Natural killer cell (primary cell): ENCODE measurements at regions not wholly inside any gene's neighbourhood (a gene's known extent, or its start where the extent isn't known, plus 50 kb on each side); places are given as distances from the start of the nearest gene placed in this dataset.

ENCODE experiments used
- ATAC-seq, 3 donors: fragments of 150-1000 bp in 2 of 3; fragments of 200-7000 bp in 1 of 3; cut with Tn5 transposase; 1 replicate in 1 of 3; 2 replicates in 2 of 3; pipeline ENCODE4 v1.10.0; 2021; ENCODE audit warnings: mild to moderate bottlenecking in 2 of 3, moderate library complexity in 2 of 3
- DNase-seq, 2 donors: peaks; one replicate each; pipeline versions ENCODE4 v3.0.0 to v3.0.0-alpha.2; 2013 to 2021; ENCODE audit warnings: mixed read lengths in 1 of 2
- H3K27ac ChIP-seq: one replicate; pipeline ENCODE4 v1.5.1; 2013; ENCODE audit warnings: mild to moderate bottlenecking, low read length
- H3K27me3 ChIP-seq: one replicate; pipeline ENCODE4 v1.6.1; 2013; ENCODE audit warnings: low read length; ENCODE audit not compliant: control insufficient read depth, insufficient read depth
- H3K36me3 ChIP-seq: one replicate; pipeline ENCODE4 v1.6.1; 2013; ENCODE audit warnings: low read length; ENCODE audit not compliant: control insufficient read depth, insufficient read depth
- H3K4me1 ChIP-seq: one replicate; pipeline ENCODE4 v1.6.1; 2013; ENCODE audit warnings: low read length; ENCODE audit not compliant: control insufficient read depth, insufficient read depth
- H3K4me3 ChIP-seq: one replicate; pipeline ENCODE4 v1.5.1; 2013; ENCODE audit warnings: low read length
- H3K9me3 ChIP-seq: one replicate; pipeline ENCODE4 v1.6.1; 2013; ENCODE audit warnings: low read length; ENCODE audit not compliant: control insufficient read depth, insufficient read depth
- H3K27ac Mint-ChIP-seq, 2 donors: one replicate each; pipeline ENCODE4 v1.8.0; 2022; ENCODE audit warnings: mild to moderate bottlenecking in 2 of 2, mixed read lengths in 2 of 2, moderate library complexity in 1 of 2
- H3K27me3 Mint-ChIP-seq, 2 donors: one replicate each; pipeline ENCODE4 v1.8.0; 2022; ENCODE audit warnings: low read depth in 2 of 2, mixed read lengths in 2 of 2
- H3K36me3 Mint-ChIP-seq: one replicate; pipeline ENCODE4 v1.8.0; 2022; ENCODE audit warnings: mixed read lengths
- H3K4me1 Mint-ChIP-seq, 2 donors: one replicate each; pipeline ENCODE4 v1.8.0; 2022; ENCODE audit warnings: mixed read lengths in 2 of 2
- H3K4me3 Mint-ChIP-seq: one replicate; pipeline ENCODE4 v1.8.0; 2022; ENCODE audit warnings: mild to moderate bottlenecking, moderate library complexity, mixed read lengths
- H3K9me3 Mint-ChIP-seq, 2 donors: one replicate each; pipeline ENCODE4 v1.8.0; 2022; ENCODE audit warnings: mixed read lengths in 2 of 2
- WGBS: methylation state at CpG from one replicate; pipeline ENCODE4 v1.1.7; 2013; ENCODE audit warnings: missing lambda C conversion rate; ENCODE audit not compliant: insufficient coverage; 5-methylcytosine and 5-hydroxymethylcytosine counted together
- intact Hi-C: fragments of 100-400 bp; cut with micrococcal nuclease; formaldehyde crosslinking; loops from one replicate; pipeline ENCODE4 v1.14.2; 2022
- TF ChIP-seq, protein P1 (sequence below): fragments of 200-600 bp; IDR thresholded peaks from one replicate; pipeline ENCODE4 v1.8.0; 2022; ENCODE audit warnings: antibody characterized with exemption

DNA sequence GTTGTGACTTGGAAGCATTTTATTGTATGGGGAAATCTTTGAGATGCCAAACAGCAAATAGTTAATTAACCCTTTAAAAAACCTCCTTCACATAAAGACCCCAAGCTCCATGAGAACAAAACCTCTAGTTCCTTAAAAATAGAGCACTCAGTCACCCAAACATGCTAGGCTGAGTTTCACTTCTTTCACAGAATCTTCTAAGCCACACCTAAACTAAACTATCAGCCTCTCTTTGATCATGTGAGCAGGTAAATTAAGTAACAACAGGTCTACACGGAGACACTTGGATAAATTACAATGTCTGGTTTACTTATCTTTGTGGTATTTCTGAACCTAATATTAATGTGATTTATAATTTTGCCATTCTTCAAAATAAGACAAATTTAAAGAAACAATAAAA lies 205.2 kb upstream of the MARCKS start:
- Histone ChIP-seq H3K9me3 (no peaks in the 10 kb centered on the region), H3K36me3 (no peaks in the 10 kb centered on the region), H3K27me3 (no peaks in the 10 kb centered on the region), H3K27ac (no peak overlapping the region), H3K4me1 (no peaks in the 10 kb centered on the region), H3K4me3 (no peak overlapping the region)
- Mint-ChIP-seq H3K9me3 (no peaks in the 10 kb centered on the region), H3K27ac (no peak overlapping the region), H3K36me3 (no peaks in the 10 kb centered on the region), H3K4me3 (no peak overlapping the region), H3K4me1 (no peaks in the 10 kb centered on the region), H3K27me3 (peaks cover 0 to 2% of the 10 kb centered on the region in 2 donors)
- intact Hi-C loops, result no loop called here
- ATAC-seq (no peak), DNase-seq (no peak)
- TF ChIP-seq, protein P1, sequence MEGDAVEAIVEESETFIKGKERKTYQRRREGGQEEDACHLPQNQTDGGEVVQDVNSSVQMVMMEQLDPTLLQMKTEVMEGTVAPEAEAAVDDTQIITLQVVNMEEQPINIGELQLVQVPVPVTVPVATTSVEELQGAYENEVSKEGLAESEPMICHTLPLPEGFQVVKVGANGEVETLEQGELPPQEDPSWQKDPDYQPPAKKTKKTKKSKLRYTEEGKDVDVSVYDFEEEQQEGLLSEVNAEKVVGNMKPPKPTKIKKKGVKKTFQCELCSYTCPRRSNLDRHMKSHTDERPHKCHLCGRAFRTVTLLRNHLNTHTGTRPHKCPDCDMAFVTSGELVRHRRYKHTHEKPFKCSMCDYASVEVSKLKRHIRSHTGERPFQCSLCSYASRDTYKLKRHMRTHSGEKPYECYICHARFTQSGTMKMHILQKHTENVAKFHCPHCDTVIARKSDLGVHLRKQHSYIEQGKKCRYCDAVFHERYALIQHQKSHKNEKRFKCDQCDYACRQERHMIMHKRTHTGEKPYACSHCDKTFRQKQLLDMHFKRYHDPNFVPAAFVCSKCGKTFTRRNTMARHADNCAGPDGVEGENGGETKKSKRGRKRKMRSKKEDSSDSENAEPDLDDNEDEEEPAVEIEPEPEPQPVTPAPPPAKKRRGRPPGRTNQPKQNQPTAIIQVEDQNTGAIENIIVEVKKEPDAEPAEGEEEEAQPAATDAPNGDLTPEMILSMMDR, result no peak
- WGBS, result no CpG with 5 or more reads among the region's 1 CpG

DNA sequence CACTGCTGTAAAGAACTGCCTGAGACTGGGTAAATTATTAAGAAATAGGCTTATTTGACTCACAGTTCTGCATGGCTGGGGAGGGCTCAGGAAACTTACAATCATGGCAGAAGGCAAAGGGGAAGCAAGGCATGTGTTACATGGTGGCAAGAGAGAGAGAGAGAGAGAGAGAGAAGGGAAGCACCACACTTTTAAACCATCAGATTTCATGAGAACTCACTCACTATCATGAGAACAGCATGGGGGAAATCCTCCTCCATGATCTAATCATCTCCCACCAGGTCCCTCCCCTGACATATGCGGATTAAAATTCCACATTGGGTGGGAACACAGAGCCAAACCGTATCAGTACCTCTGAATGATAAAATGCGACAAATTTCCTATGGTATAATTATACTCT lies 203.9 kb upstream of the MARCKS start:
- Mint-ChIP-seq H3K27me3 (peaks cover 0 to 2% of the 10 kb centered on the region in 2 donors), H3K27ac (no peak overlapping the region), H3K4me3 (no peak overlapping the region), H3K36me3 (no peaks in the 10 kb centered on the region), H3K9me3 (no peaks in the 10 kb centered on the region), H3K4me1 (no peaks in the 10 kb centered on the region)
- WGBS, result 78% methylated on average over 3 of the region's 3 CpGs
- DNase-seq, result no peak
- Histone ChIP-seq H3K27ac (no peak overlapping the region), H3K4me3 (no peak overlapping the region), H3K4me1 (no peaks in the 10 kb centered on the region), H3K27me3 (no peaks in the 10 kb centered on the region), H3K9me3 (no peaks in the 10 kb centered on the region), H3K36me3 (no peaks in the 10 kb centered on the region)
- intact Hi-C loops, result no loop called here
- TF ChIP-seq, protein P1, result no peak
- no peak for ATAC-seq

DNA sequence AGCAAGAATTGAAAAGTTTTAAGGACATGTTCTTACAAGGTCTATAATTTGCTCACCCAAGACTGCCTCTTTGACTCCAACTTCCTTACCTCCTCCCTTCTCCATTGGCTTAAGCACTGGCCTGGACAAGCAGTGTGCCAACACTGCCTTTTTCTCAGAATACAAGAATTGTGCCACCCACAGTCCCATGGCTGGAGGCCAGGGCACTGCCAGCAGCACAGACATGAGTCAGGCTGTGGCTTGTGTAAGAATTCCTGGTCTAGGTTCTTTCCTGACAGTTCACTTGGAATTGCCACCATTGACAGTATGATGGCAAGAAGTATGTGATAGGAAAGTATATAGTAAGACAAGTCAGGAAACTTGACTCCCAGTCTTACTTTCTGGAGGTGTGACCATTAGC lies 202.7 kb upstream of the MARCKS start:
- peaks cover 0 to 2% of the 10 kb centered on the region in 2 donors for H3K27me3 Mint-ChIP-seq
- intact Hi-C loops, result no loop called here
- no peak for ATAC-seq

DNA sequence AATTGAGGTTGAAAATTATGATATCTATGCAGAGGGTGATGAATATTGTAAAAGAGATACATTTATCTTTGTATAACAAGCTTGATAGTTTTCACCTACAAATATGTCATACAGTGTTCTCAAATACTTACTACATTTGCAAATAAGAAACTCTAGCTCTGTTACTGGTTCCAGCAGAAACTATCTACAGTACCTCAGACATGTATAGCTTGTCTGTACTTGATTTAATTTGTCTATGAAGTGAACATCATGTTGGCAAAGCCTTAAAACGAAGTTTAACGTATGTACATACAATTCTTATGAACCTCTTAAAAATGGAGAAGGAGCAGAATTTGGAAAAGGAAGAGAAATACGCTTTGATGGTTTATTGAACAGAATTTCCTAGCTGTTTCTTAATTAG lies 201.4 kb upstream of the MARCKS start:
- peaks cover 0 to 2% of the 10 kb centered on the region in 2 donors for H3K27me3 Mint-ChIP-seq
- intact Hi-C loops, result no loop called here
- Histone ChIP-seq H3K27ac (no peak overlapping the region), H3K9me3 (no peaks in the 10 kb centered on the region), H3K36me3 (no peaks in the 10 kb centered on the region), H3K4me1 (no peaks in the 10 kb centered on the region), H3K27me3 (no peaks in the 10 kb centered on the region), H3K4me3 (no peak overlapping the region)
- H3K36me3 Mint-ChIP-seq, result no peaks in the 10 kb centered on the region
- H3K9me3 Mint-ChIP-seq, result no peaks in the 10 kb centered on the region
- TF ChIP-seq, protein P1, result no peak
- no peak for ATAC-seq
- no peaks in the 10 kb centered on the region for H3K4me1 Mint-ChIP-seq
- DNase-seq, result no peak
- H3K4me3 Mint-ChIP-seq, result no peak overlapping the region
- no peak overlapping the region for H3K27ac Mint-ChIP-seq
- WGBS, result 100% methylated on average over 2 of the region's 3 CpGs

More for the DNA sequence above, 202.7 kb upstream of the MARCKS start:
- Histone ChIP-seq H3K4me3 (no peak overlapping the region), H3K36me3 (no peaks in the 10 kb centered on the region), H3K4me1 (no peaks in the 10 kb centered on the region), H3K27me3 (no peaks in the 10 kb centered on the region), H3K9me3 (no peaks in the 10 kb centered on the region), H3K27ac (no peak overlapping the region)
- no peaks in the 10 kb centered on the region for H3K36me3 Mint-ChIP-seq
- H3K9me3 Mint-ChIP-seq, result no peaks in the 10 kb centered on the region
- no peak overlapping the region for H3K27ac Mint-ChIP-seq
- H3K4me1 Mint-ChIP-seq, result no peaks in the 10 kb centered on the region
- TF ChIP-seq, protein P1, result no peak
- DNase-seq, result no peak
- H3K4me3 Mint-ChIP-seq, result no peak overlapping the region
